HUES6 (cell line): ENCODE measurements at regions not wholly inside any gene's neighbourhood (a gene's known extent, or its start where the extent isn't known, plus 50 kb on each side); places are given as distances from the start of the nearest gene placed in this dataset.
"Not testable (repeated sequence)": the region's sequence is repeated elsewhere in the genome, so short reads cannot be mapped to it uniquely, and the experiment has no call there.

Experiments
- H3K27ac ChIP-seq: 2 replicates; pipeline ENCODE4 v1.7.0; 2013; ENCODE audit warnings: low read depth, mild to moderate bottlenecking, low read length, inconsistent platforms
- H3K27me3 ChIP-seq: 2 replicates; pipeline ENCODE4 v1.6.1; 2013; ENCODE audit warnings: low read length; ENCODE audit not compliant: control insufficient read depth, insufficient read depth
- H3K36me3 ChIP-seq: 2 replicates; pipeline ENCODE4 v1.6.1; 2013; ENCODE audit warnings: low read length; ENCODE audit not compliant: control insufficient read depth, insufficient read depth
- H3K4me1 ChIP-seq: 2 replicates; pipeline ENCODE4 v1.6.1; 2013; ENCODE audit warnings: low read length; ENCODE audit not compliant: control insufficient read depth, insufficient read depth
- H3K4me3 ChIP-seq: 2 replicates; pipeline ENCODE4 v1.5.1; 2013; ENCODE audit warnings: low read depth, low read length
- H3K9ac ChIP-seq: one replicate; pipeline ENCODE4 v1.6.1; 2013; ENCODE audit warnings: mild to moderate bottlenecking, low read length
- H3K9me3 ChIP-seq: 2 replicates; pipeline ENCODE4 v1.6.1; 2013; ENCODE audit warnings: low read depth, low read length; ENCODE audit not compliant: control insufficient read depth, insufficient read depth

DNA sequence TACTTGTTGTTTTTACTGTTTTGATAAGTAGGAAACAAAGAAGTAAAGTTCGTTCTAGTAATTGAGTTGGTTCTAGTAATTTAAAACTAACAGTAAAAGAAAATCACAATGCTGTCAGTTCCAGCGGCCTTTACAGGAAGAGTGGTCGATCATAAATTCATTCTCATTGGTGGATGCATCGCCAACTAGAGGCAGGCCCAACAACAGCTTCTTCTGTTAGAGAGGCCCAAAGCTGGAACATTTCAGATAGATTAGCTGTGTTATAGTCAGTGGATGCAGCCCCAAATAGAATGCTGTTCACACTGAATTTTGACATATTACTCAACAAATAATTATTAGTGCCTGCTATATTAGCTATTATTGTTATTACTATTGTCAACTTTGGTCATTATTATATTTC lies 80.8 kb downstream of the ARRDC3 start:
- Histone ChIP-seq H3K36me3 (no peaks in the 10 kb centered on the region), H3K27ac (no peak overlapping the region), H3K4me1 (no peaks in the 10 kb centered on the region)

DNA sequence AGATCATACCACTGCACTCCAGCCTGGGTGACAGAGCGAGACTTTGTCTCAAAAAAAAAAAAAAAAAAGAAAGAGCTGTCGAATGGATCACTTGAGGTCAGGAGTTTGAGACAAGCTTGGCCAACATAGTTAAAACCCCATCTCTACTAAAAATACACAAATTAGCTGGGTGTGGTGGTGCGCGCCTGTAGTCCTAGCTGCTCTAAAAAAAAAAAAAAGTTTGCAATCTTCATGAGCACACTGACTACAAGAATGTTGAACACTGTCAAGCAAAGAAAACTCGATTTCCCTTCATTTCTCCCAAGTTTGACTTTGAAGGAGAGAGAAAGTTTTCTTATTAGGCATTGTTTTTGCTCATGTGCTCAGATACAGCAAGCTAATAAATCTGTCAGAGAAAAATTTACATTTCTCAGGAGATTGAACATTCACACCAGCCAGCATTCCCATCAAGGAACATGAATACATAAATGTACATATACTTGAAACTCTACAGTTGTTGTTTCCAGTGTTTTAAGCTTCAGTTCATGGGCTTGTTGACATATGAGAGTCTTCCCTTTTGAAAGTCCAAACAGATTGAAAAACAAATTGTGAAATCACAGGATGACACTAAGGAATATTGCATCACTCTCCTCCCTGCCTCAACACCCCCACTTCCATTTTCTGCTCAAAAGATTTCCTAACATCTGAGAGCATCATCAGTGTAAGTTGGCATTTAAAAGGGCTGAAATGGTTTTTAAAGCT lies 81.8 kb downstream of the ARRDC3 start:
- no peak overlapping the region for H3K27ac ChIP-seq
- H3K9me3 ChIP-seq: no peaks in the 10 kb centered on the region
- H3K36me3 ChIP-seq: no peaks in the 10 kb centered on the region
- no peaks in the 10 kb centered on the region for H3K27me3 ChIP-seq
- no peak overlapping the region for H3K4me3 ChIP-seq
- H3K4me1 ChIP-seq: no peaks in the 10 kb centered on the region
- no peak overlapping the region for H3K9ac ChIP-seq

More for the DNA sequence above, 80.8 kb downstream of the ARRDC3 start:
- no peak overlapping the region for H3K4me3 ChIP-seq
- no peaks in the 10 kb centered on the region for H3K9me3 ChIP-seq
- no peak overlapping the region for H3K9ac ChIP-seq
- H3K27me3 ChIP-seq: no peaks in the 10 kb centered on the region

DNA sequence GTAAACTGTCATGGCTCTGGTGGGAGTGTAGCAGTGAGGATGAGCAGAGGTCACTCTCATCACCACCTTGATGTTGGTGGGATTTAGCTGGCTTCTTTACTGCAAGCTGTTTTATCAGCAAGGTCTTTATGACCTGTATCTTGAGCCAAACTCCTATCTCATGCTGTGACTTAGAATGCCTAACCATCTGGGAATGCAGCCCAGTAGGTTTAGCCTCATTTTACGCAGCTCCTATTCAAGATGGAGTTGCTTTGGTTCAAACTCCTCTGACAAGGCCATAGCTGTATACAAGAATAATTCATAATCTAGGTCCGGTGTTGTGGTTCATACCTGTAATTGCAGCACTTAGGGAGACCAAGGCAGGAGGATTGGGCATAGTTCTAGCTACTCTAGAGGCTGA lies 85.1 kb downstream of the ARRDC3 start:
- Histone ChIP-seq H3K4me3 (no peak overlapping the region), H3K4me1 (peaks cover 3% of the 10 kb centered on the region), H3K9me3 (no peaks in the 10 kb centered on the region), H3K27ac (no peak overlapping the region), H3K9ac (no peak overlapping the region), H3K36me3 (no peaks in the 10 kb centered on the region), H3K27me3 (no peaks in the 10 kb centered on the region)

DNA sequence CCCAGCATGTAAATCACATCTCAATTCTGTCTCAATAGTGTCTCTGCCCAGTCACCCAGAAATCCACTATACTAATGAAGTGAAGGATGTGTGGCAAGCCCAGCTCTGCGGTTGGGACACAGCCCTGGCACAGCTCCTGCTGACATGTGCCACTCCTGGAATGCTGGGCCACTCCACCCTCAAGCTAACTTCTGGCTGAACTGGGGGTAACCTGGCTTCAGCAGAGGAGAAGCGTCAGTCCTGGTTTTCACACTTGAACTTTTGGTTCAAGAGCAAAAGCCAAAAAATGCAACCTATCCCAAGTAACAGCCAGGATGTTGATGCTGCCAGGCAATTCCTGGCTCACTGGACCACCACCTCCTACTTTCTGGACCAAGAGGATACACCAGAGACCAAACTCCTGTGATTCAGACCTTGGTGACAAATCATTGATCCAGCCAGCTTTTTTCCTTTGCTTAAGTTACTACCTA lies 86.4 kb downstream of the ARRDC3 start:
- Histone ChIP-seq H3K9me3 (no peaks in the 10 kb centered on the region), H3K9ac (no peak overlapping the region), H3K27me3 (no peaks in the 10 kb centered on the region), H3K27ac (no peak overlapping the region), H3K4me1 (peaks cover 14% of the 10 kb centered on the region), H3K36me3 (no peaks in the 10 kb centered on the region), H3K4me3 (no peak overlapping the region)

DNA sequence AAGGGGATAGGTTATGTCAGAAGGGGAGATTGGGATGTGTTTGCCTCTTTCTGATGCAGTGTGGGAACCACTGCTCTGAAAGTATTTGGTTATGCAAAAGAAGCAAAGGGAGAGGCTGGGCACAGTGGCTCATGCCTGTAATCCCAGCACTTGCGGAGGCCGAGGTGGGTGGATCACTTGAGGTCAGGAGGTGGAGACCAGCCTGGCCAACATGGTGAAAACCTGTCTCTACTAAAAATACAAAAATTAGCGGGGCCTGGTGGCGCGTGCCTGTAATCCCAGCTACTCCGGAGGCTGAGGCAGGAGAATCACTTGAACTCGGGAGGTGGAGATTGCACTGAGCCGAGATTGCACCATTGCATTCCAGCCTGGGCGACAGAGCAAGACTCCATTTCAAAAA lies 87.0 kb downstream of the ARRDC3 start:
- H3K4me3 ChIP-seq, H3K36me3 ChIP-seq, H3K27me3 ChIP-seq, H3K9me3 ChIP-seq, H3K9ac ChIP-seq, H3K27ac ChIP-seq: not testable (repeated sequence)
- H3K4me1 ChIP-seq: peaks cover 14% of the 10 kb centered on the region

DNA sequence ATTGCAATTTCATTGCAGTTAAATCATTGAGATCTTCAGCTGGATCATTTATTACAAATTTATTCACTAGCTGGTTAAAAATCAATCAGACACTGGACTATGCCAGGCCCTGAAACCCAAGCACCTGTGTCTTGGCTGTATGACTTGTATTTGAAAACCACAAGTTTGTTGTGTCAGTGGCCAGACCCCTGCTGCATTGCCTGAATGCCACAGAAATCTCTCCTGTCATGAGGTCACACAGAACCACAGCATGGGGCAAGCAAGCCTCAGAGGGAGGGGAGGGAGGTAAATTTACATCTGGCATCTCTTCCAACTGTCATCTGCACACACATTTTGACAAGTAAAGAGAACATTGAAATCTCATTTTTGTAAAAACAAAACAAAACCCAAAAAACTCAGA lies 90.0 kb downstream of the ARRDC3 start:
- H3K4me1 ChIP-seq: peaks cover 14% of the 10 kb centered on the region
- H3K4me3 ChIP-seq: no peak overlapping the region
- H3K9me3 ChIP-seq: no peaks in the 10 kb centered on the region
- H3K36me3 ChIP-seq: no peaks in the 10 kb centered on the region
- no peak overlapping the region for H3K27ac ChIP-seq
- H3K9ac ChIP-seq: no peak overlapping the region
- no peaks in the 10 kb centered on the region for H3K27me3 ChIP-seq

GRCh38 chr5:91291628-91292569 lies 91.2 kb downstream of the ARRDC3 start:
- no peaks in the 10 kb centered on the region for H3K36me3 ChIP-seq
- H3K4me1 ChIP-seq: peaks cover 14% of the 10 kb centered on the region
- H3K4me3 ChIP-seq: no peak overlapping the region
- no peaks in the 10 kb centered on the region for H3K9me3 ChIP-seq
- no peaks in the 10 kb centered on the region for H3K27me3 ChIP-seq
- no peak overlapping the region for H3K9ac ChIP-seq
- H3K27ac ChIP-seq: no peak overlapping the region

DNA sequence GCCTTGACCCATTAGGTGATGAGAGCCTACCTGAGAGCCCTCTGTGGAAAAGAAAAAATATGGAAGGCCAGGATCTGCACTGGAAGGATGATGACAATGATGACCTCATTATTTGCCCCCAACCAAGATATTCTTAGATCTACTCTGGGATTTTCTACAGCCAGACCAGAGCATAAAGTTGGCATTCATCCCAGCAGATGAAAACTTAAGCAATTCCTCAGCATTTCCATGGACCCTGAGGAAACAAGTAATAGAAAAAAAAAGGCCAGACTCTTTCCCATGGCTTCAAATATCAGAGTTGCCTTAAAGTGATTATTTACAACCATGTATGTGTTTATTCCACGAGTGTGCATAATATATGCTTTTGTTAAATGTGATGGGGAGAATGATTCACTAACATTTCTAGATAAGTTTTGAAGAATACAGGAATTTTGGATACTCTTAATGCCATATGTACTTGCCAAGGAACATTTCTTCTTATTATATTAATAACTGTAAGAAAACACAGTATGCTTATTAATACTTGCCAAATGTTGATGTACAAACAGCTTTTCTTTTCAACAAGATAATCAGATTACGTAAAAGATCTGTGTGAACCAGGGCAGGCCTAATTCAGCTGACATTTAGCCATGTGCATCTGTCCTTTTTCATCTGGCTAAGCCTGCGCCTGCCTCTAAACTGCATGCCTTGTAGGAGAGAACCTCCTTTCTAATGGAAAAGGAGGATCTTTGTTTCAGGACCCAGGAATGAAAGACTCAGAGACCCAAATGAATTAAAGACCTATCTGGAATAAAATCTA lies 94.8 kb downstream of the ARRDC3 start:
- H3K27ac ChIP-seq: no peak overlapping the region
- H3K9ac ChIP-seq: no peak overlapping the region
- H3K4me3 ChIP-seq: no peak overlapping the region

DNA sequence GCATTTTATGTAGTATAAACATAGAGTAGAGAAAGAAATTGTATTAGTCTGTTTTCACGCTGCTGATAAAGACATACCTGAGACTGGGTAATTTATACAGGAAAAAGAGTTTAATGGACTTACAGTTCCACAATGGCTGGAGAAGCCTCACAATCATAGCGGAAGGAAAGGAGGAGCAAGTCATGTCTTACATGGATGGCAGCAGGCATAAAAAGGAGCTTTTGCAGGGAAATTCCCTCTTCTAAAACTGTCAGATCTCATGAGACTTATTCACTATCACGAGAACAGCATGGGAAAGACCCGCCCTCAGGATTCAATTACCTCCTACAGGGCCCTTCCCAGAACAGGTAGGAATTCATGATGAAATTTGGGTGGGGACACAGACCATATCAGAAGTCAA lies 98.1 kb downstream of the ARRDC3 start:
- Histone ChIP-seq H3K4me1 (peaks cover 10% of the 10 kb centered on the region; the same call in 1 of the 2 replicates), H3K9me3 (peaks cover 19% of the 10 kb centered on the region)
- H3K27ac ChIP-seq, H3K4me3 ChIP-seq, H3K9ac ChIP-seq, H3K36me3 ChIP-seq, H3K27me3 ChIP-seq: not testable (repeated sequence)

More for the DNA sequence above, 94.8 kb downstream of the ARRDC3 start:
- peaks cover 13% of the 10 kb centered on the region for H3K4me1 ChIP-seq
- peaks cover 16% of the 10 kb centered on the region for H3K9me3 ChIP-seq
- H3K36me3 ChIP-seq: no peaks in the 10 kb centered on the region
- H3K27me3 ChIP-seq: no peaks in the 10 kb centered on the region

DNA sequence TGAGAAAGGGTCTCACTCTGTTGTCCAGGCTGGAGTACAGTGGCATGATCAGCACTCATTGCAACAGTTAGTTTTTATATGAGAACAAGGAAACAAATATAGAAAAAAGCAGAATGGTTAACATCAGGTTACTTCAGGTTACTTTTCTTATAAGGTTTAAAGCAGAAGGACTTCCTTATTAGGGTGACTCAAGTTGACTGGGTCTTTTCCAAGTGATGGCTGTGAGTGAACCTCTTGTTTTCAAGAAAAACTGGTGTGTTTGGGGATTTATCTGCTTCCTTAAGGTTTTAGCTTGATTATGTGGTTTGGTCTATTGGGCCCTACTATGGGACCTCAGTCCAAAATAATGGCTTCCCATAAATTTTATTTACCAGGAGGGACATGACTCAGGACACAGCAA lies 99.2 kb downstream of the ARRDC3 start:
- H3K27ac ChIP-seq: no peak overlapping the region
- H3K4me3 ChIP-seq: no peak overlapping the region
- peaks cover 19% of the 10 kb centered on the region for H3K9me3 ChIP-seq
- H3K36me3 ChIP-seq: no peaks in the 10 kb centered on the region
- no peaks in the 10 kb centered on the region for H3K27me3 ChIP-seq
- H3K9ac ChIP-seq: no peak overlapping the region
- H3K4me1 ChIP-seq: peaks cover 12% of the 10 kb centered on the region; the same call in 1 of the 2 replicates
